Neural crest cell (in vitro differentiated cells): ENCODE measurements at regions not wholly inside any gene's neighbourhood (a gene's known extent, or its start where the extent isn't known, plus 50 kb on each side); places are given as distances from the start of the nearest gene placed in this dataset.

Source experiments
- DNase-seq: peaks from one replicate; pipeline ENCODE4 v3.0.0; 2021; ENCODE audit warnings: low read depth, mixed read lengths, low spot score
- H3K27ac Mint-ChIP-seq: one replicate; pipeline ENCODE4 v1.8.0; 2021; ENCODE audit warnings: mild to moderate bottlenecking, mixed read lengths; ENCODE audit not compliant: unreplicated experiment
- H3K27me3 Mint-ChIP-seq: 2 replicates; pipeline ENCODE4 v1.8.0; 2021; ENCODE audit warnings: low read depth, mild to moderate bottlenecking, mixed read lengths
- H3K36me3 Mint-ChIP-seq: 2 replicates; pipeline ENCODE4 v1.8.0; 2021; ENCODE audit warnings: low read depth, mild to moderate bottlenecking, mixed read lengths
- H3K4me1 Mint-ChIP-seq: 2 replicates; pipeline ENCODE4 v1.8.0; 2021; ENCODE audit warnings: mixed read lengths
- H3K4me3 Mint-ChIP-seq: one replicate; pipeline ENCODE4 v1.8.0; 2021; ENCODE audit warnings: mild to moderate bottlenecking, mixed read lengths
- H3K9me3 Mint-ChIP-seq: 2 replicates; pipeline ENCODE4 v1.8.0; 2021; ENCODE audit warnings: mixed read lengths
- TF ChIP-seq, protein P1 (sequence below): fragments of 200-600 bp; sonication (generic); conservative IDR thresholded peaks from 2 replicates; pipeline ENCODE4 v1.5.0; 2021; ENCODE audit warnings: antibody characterized with exemption, mild to moderate bottlenecking

DNA sequence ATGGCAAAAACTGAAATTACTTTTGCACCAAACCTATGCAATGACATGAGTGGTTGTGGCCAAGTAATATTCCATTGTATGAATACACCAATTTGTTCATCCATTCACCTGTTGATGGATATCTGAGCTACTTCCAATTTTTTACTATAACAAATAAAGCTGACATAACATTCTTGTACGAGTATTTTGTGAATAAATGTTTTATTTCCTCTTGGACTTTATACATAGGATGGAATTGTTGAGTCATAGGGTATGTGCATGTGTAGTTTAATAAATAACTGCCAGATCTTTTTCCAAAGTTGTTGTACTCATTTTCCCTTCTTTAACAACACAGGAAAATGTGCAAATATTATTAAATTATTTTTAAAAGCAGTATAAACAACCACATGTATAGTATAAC lies 146.1 kb upstream of the ZNF462 start:
- H3K9me3 Mint-ChIP-seq = peaks cover 4% of the 10 kb centered on the region
- no peak for DNase-seq

DNA sequence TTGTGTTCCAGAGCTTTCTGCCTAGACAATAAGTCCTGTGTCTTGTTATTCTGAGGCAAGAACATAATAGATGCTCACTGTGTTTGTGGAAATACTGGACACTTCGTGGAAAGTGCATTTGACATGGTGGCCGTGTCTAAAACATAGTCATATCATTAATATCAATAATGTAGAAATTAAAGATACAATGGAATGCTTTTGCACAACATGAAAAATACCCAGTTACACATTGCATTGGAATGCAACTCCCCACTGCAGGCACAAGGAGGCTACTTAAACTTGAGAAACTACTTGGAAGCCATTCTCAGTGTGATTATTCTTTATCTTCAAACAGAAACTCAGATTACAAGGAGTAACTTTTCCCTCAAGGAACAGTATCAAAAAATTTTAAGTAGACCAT lies 145.3 kb upstream of the ZNF462 start:
- no peak overlapping the region for H3K27ac Mint-ChIP-seq

More for the DNA sequence above, 146.1 kb upstream of the ZNF462 start:
- TF ChIP-seq, protein P1, sequence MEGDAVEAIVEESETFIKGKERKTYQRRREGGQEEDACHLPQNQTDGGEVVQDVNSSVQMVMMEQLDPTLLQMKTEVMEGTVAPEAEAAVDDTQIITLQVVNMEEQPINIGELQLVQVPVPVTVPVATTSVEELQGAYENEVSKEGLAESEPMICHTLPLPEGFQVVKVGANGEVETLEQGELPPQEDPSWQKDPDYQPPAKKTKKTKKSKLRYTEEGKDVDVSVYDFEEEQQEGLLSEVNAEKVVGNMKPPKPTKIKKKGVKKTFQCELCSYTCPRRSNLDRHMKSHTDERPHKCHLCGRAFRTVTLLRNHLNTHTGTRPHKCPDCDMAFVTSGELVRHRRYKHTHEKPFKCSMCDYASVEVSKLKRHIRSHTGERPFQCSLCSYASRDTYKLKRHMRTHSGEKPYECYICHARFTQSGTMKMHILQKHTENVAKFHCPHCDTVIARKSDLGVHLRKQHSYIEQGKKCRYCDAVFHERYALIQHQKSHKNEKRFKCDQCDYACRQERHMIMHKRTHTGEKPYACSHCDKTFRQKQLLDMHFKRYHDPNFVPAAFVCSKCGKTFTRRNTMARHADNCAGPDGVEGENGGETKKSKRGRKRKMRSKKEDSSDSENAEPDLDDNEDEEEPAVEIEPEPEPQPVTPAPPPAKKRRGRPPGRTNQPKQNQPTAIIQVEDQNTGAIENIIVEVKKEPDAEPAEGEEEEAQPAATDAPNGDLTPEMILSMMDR = no peak
- no peak overlapping the region for H3K27ac Mint-ChIP-seq
- no peak overlapping the region for H3K4me3 Mint-ChIP-seq
- peaks cover 5% of the 10 kb centered on the region for H3K4me1 Mint-ChIP-seq
- no peaks in the 10 kb centered on the region for H3K27me3 Mint-ChIP-seq
- peaks cover 3% of the 10 kb centered on the region for H3K36me3 Mint-ChIP-seq

DNA sequence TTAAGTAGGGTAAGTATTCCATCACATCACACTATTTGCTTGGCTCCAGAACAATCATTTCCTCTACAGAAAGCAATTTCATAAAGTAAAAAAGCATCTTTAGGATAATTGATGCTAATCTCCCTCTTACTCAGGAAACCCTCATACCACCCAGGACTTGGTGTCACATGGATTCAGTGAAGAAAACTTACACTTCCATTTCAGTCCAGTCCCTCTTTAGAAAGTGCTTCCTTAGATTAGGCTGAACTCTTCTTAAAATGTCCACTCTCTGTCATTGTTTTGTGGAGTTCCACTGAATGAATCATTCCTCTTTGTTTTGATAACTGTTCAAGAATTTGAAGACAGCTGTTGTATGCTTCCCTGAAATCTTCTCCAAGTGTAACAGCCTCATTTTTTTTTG lies 144.0 kb upstream of the ZNF462 start:
- no peak for DNase-seq
- TF ChIP-seq, protein P1 = no peak
- no peaks in the 10 kb centered on the region for H3K27me3 Mint-ChIP-seq
- peaks cover 5% of the 10 kb centered on the region for H3K4me1 Mint-ChIP-seq
- H3K4me3 Mint-ChIP-seq = no peak overlapping the region
- H3K36me3 Mint-ChIP-seq = peaks cover 4% of the 10 kb centered on the region
- no peak overlapping the region for H3K27ac Mint-ChIP-seq
- H3K9me3 Mint-ChIP-seq = peaks cover 6% of the 10 kb centered on the region

More for the DNA sequence above, 145.3 kb upstream of the ZNF462 start:
- no peaks in the 10 kb centered on the region for H3K27me3 Mint-ChIP-seq
- no peak overlapping the region for H3K4me3 Mint-ChIP-seq
- TF ChIP-seq, protein P1 = peak; percentile 46
- DNase-seq = no peak
- peaks cover 5% of the 10 kb centered on the region for H3K4me1 Mint-ChIP-seq
- peaks cover 6% of the 10 kb centered on the region for H3K9me3 Mint-ChIP-seq
- peaks cover 4% of the 10 kb centered on the region for H3K36me3 Mint-ChIP-seq

DNA sequence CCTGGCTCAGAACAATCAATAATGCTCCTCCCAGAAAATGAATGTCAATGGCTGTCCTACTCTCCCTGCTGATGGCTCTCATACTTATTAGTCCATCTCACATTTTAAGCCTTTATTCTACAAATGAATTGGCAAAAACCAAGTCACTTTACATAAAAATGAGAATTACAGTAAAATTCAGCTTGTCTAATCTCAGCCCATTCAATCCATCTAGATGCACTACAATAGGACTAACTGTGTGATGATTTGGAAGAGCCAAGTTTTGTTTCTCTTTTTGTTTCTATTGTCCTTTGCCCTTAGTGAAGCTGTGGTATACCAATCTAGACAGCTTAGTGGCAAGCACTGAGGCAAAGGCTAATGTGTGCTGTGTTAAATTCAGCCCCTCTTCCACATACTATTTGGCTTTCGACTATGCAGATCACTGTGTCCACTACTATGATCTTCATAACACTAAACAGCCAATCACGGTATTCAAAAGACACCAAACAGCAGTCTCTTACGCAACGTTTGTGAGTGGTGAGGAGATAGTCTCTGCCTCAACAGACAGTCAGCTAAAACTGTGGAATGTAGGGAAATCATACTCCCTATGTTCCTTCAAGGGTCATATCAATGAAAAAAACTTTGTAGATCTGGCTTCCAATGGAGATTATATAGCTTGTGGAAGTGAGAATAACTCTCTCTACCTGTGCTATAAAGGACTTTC lies 140.8 kb upstream of the ZNF462 start:
- H3K9me3 Mint-ChIP-seq = peaks cover 6% of the 10 kb centered on the region
- peaks cover 5% of the 10 kb centered on the region for H3K4me1 Mint-ChIP-seq
- TF ChIP-seq, protein P1 = no peak
- peak overlapping the region; percentile 5 for H3K27ac Mint-ChIP-seq
- no peak overlapping the region for H3K4me3 Mint-ChIP-seq
- DNase-seq = no peak
- H3K36me3 Mint-ChIP-seq = peaks cover 4% of the 10 kb centered on the region
- no peaks in the 10 kb centered on the region for H3K27me3 Mint-ChIP-seq

DNA sequence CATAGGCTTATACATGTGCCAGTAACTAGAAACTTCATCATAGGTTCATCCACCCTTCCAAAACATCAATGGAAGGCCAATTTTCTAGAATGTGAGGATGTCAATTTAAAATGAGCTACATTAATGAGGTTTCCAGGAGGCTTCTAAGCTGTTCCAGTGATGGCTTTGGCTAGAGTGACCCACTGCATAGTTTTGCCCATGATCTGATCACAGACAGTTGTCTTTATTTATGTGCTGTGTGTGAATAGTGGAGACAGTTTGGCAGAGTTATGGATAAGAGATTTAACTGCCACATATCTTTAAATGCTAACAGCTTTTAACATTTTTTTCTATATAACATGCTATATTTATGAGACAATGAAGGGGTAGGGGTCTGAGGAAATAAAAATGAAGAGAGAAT lies 139.0 kb upstream of the ZNF462 start:
- Mint-ChIP-seq H3K4me1 (no peaks in the 10 kb centered on the region), H3K27ac (no peak overlapping the region), H3K9me3 (peaks cover 6% of the 10 kb centered on the region), H3K4me3 (no peak overlapping the region), H3K27me3 (no peaks in the 10 kb centered on the region), H3K36me3 (peaks cover 4% of the 10 kb centered on the region)
- TF ChIP-seq, protein P1 = no peak
- no peak for DNase-seq
